ENCODE measurements at regions not wholly inside any gene's neighbourhood (a gene's known extent, or its start where the extent isn't known, plus 50 kb on each side); places are given as distances from the start of the nearest gene placed in this dataset.

DNA sequence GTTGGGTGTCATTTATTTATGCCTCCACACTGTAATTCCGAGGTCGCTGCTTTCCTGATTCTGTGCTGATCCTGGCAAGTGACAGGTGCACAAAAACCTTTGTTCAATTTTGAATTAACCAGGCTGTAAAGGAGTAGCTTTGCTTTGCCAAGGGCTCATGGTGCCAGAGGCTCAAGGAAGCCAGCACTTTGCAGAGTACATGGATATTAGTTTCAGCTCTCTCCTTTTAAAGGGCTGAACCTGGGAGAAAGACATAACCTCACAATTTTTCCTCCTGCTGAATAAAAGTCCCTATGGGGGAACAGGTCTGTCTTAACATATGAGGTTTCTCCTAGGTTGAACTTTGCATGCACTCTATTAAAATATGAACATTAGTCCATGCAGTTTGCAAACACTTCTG is 227.6 kb upstream of the WSB1 start:
- no peak overlapping the region for H3K4me3 ChIP-seq (ENCODE audit: low read depth, low read length)
- no peak for TF ChIP-seq CTCF (IDR thresholded peaks at IDR 0.05; ENCODE audit: insufficient read depth, low read length, missing control alignments)
- no peak for DNase-seq (ENCODE audit: low read depth, low spot score)
- ChIA-PET CTCF (no interaction called here), POLR2A (no interaction called here)

- ChIA-PET POLR2A (no interaction called here), CTCF (no interaction called here)
- TF ChIP-seq CTCF (IDR thresholded peaks at IDR 0.05; ENCODE audit: insufficient read depth, low read length, missing control alignments) = no peak
- no peak overlapping the region for H3K4me3 ChIP-seq (ENCODE audit: low read depth, low read length)
- DNase-seq (ENCODE audit: low read depth, low spot score) = no peak
Observed at GRCh38 chr17:27069842-27070508, 223.9 kb upstream of the WSB1 start.

DNA sequence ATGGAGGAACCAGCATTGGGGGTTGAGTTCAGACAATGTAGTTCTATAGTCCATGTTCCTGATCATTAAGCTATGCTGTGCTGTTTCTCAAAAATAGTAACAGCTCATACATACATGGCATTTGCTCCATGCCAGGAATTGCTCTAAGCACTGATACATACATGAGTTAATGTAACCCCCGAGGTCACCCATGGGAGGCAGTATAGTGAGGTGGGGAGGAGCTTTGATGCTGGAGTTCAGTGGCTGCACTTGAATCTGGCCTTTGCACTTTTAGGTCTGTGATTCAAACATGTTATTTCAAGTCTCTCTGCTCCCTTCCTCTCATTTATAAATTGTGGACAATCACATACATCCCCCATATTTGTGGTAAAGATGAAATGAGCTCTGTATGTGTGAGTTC is 223.1 kb upstream of the WSB1 start:
- ChIA-PET POLR2A (no interaction called here), CTCF (no interaction called here)
- H3K4me3 ChIP-seq (ENCODE audit: low read depth, low read length) = no peak overlapping the region
- no peak for DNase-seq (ENCODE audit: low read depth, low spot score)
- TF ChIP-seq CTCF (IDR thresholded peaks at IDR 0.05; ENCODE audit: insufficient read depth, low read length, missing control alignments) = no peak

- no peak overlapping the region for H3K4me3 ChIP-seq (ENCODE audit: low read depth, low read length)
- POLR2A ChIA-PET = no interaction called here
- CTCF ChIA-PET = no interaction called here
- DNase-seq (ENCODE audit: low read depth, low spot score) = no peak
- no peak for TF ChIP-seq CTCF (IDR thresholded peaks at IDR 0.05; ENCODE audit: insufficient read depth, low read length, missing control alignments)
Observed at GRCh38 chr17:27072885-27073284, 221.0 kb upstream of the WSB1 start.

DNA sequence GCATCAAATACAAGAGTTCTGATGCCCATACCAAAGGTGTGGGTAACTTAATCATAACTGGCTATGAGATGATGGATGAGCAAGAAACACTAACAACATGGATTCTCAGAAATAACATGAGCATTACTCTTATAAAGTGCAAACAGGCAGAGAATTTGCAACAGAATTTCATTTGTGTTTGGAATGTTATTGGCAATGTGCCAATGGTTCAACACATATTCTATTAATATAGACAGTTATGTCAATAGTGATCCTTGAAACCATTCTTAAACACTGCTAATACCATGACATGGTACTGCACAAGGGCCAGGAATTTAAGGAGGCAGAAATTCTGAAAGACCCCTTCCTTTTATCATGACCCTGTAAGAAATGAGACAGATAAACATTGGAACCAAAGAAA is 217.1 kb upstream of the WSB1 start:
- ChIA-PET POLR2A (no interaction called here), CTCF (no interaction called here)
- TF ChIP-seq CTCF (IDR thresholded peaks at IDR 0.05; ENCODE audit: insufficient read depth, low read length, missing control alignments) = no peak
- DNase-seq (ENCODE audit: low read depth, low spot score) = no peak
- no peak overlapping the region for H3K4me3 ChIP-seq (ENCODE audit: low read depth, low read length)

- ChIA-PET POLR2A (no interaction called here), CTCF (no interaction called here)
- no peak for DNase-seq (ENCODE audit: low read depth, low spot score)
- TF ChIP-seq CTCF (IDR thresholded peaks at IDR 0.05; ENCODE audit: insufficient read depth, low read length, missing control alignments) = no peak
- no peak overlapping the region for H3K4me3 ChIP-seq (ENCODE audit: low read depth, low read length)
Observed at GRCh38 chr17:27078296-27078695, 215.6 kb upstream of the WSB1 start.

Data from AG04449 (cell line).